ENCODE measurements at regions not wholly inside any gene's neighbourhood (a gene's known extent, or its start where the extent isn't known, plus 50 kb on each side); places are given as distances from the start of the nearest gene placed in this dataset.

DNA sequence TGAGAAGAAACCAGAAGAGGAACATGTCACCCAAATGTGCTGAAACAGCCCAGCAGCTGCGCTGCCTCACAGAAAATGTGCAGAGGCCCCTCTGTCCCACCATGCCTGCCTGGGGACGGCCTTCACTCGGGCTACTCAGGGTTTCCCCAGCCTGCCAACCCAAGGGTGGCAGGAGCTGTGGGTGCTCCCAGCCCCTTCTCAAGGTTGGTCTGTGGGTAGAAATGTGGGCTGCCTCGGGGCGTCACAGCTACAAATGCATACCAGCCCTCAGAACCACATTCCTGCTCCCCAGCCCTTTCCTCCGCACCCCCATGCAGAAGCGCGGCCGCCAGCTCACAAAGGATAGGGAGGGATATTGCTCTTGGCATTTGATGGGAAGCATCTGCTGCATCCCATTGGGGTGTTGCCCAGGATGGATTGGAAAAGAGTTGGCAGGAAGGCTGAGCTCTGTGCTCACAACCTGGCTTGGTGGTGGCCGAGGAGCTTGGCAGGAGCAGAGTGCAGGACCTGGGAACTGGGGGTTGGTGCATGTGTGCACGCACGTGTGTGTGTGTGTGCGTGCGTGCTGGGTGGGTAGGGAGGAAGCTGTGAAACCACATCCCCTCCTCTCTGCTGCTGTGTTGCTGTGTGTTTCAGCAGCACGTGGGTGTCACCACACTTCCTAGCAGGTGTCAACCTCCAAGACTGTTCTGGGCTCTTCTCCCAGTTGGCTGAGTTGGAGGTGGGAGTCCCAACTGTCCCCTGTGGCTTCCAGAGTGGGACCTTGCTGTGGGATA lies 304.4 kb downstream of the SEC14L1 start:
- H3K4me2 ChIP-seq (ENCODE audit: low read length) = no peak overlapping the region
- POLR2A ChIA-PET (ENCODE audit: unreplicated experiment) = no interaction called here
- H3K9me3 ChIP-seq (ENCODE audit: low read length) = no peaks in the 10 kb centered on the region
- peaks cover 7% of the 10 kb centered on the region; the same call in 1 of the 2 replicates for H3K36me3 ChIP-seq (ENCODE audit: low read depth, low read length)
- ATAC-seq (no peak), DNase-seq (no peak)
- no peaks in the 10 kb centered on the region for H3K27me3 ChIP-seq (ENCODE audit: low read length)
- BruUV-seq (replicated peaks) = no TSS peak
- intact Hi-C loops (cut with micrococcal nuclease) = no loop called here
- no peaks in the 10 kb centered on the region for H3F3A ChIP-seq (ENCODE audit: low read length, unreplicated experiment)
- TF ChIP-seq, protein P1, sequence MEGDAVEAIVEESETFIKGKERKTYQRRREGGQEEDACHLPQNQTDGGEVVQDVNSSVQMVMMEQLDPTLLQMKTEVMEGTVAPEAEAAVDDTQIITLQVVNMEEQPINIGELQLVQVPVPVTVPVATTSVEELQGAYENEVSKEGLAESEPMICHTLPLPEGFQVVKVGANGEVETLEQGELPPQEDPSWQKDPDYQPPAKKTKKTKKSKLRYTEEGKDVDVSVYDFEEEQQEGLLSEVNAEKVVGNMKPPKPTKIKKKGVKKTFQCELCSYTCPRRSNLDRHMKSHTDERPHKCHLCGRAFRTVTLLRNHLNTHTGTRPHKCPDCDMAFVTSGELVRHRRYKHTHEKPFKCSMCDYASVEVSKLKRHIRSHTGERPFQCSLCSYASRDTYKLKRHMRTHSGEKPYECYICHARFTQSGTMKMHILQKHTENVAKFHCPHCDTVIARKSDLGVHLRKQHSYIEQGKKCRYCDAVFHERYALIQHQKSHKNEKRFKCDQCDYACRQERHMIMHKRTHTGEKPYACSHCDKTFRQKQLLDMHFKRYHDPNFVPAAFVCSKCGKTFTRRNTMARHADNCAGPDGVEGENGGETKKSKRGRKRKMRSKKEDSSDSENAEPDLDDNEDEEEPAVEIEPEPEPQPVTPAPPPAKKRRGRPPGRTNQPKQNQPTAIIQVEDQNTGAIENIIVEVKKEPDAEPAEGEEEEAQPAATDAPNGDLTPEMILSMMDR (conservative IDR thresholded peaks at IDR 0.05; ENCODE audit: low read depth, low read length) = no peak
- TF ChIP-seq EZH2 (IDR thresholded peaks at IDR 0.05; ENCODE audit: low read length, unreplicated experiment) = no peak
- TF ChIP-seq EZH2phosphoT487 (IDR thresholded peaks at IDR 0.05; ENCODE audit: borderline replicate concordance, low read length) = no peak
- H3K9ac ChIP-seq (ENCODE audit: low read length) = no peak overlapping the region
- H3K4me3 ChIP-seq (ENCODE audit: low read length) = no peak overlapping the region
- H4K20me1 ChIP-seq (ENCODE audit: low read length) = peaks cover 19% of the 10 kb centered on the region; the same call in 1 of the 2 replicates
- H3K4me1 ChIP-seq (ENCODE audit: insufficient read depth, low read length) = peaks cover 12% of the 10 kb centered on the region
- H3K9me2 ChIP-seq (replicated peaks; ENCODE audit: low read length) = no peaks in the 10 kb centered on the region
- H2AFZ ChIP-seq (ENCODE audit: low read length) = no peak overlapping the region
- H3K27ac ChIP-seq (ENCODE audit: low read length) = no peak overlapping the region
- CTCF ChIA-PET = interaction anchor here (0.7 kb wide), 1 partner anchor 15 kb away, joined by 3 read pairs; no protein-coding TSS in a partner anchor
- peaks cover 56% of the 10 kb centered on the region for H3K79me2 ChIP-seq (ENCODE audit: low read length)

DNA sequence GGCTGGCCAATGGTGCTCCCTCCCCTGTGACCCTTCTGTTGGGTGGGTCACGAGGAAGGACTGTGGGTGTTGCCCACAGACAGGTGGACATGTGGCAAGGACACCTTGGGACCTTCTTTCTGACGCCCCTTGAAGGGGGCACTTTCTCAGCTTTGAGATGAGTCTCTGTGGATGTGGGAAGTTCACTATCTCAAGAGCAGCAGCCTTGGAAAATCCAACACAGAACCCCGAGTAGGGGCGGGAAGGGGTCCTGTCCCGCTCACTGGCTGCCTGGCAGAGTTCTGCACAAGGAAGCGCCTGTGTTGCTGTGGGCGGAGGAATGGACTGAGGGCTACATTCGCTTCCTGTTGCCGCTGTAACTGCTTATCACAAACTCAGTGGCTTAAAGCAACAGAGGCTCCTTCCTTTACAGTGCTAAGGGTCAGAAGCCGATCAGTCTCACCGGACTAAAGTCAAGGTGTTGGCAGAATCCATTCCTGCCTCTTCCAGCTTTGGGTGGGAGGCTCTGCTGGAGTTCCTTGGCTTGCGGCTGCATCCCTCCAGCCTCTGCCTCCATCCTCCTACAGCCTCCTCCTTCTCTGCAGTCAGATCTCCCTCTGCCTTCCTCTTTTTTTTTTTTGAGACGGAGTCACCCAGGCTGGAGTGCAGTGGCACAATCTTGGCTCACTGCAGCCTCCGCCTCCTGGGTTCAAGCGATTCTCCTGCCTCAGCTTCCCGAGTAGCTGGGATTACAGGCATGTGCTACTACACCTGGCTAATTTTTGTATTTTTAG lies 305.2 kb downstream of the SEC14L1 start:
- H3K27me3 ChIP-seq (ENCODE audit: low read length) = no peaks in the 10 kb centered on the region
- BruUV-seq (replicated peaks) = no TSS peak
- peaks cover 25% of the 10 kb centered on the region; the same call in 1 of the 2 replicates for H4K20me1 ChIP-seq (ENCODE audit: low read length)
- peaks cover 7% of the 10 kb centered on the region; the same call in 1 of the 2 replicates for H3K36me3 ChIP-seq (ENCODE audit: low read depth, low read length)
- no peak overlapping the region for H3K9ac ChIP-seq (ENCODE audit: low read length)
- H3K4me3 ChIP-seq (ENCODE audit: low read length) = no peak overlapping the region
- ATAC-seq (no peak), DNase-seq (no peak)
- H3K9me2 ChIP-seq (replicated peaks; ENCODE audit: low read length) = no peaks in the 10 kb centered on the region
- ChIA-PET CTCF (no interaction called here), POLR2A (ENCODE audit: unreplicated experiment) (interaction anchor here (0.7 kb wide), 1 partner anchor 13 kb away, joined by 5 read pairs; no protein-coding TSS in a partner anchor)
- no peak overlapping the region for H3K4me2 ChIP-seq (ENCODE audit: low read length)
- peaks cover 63% of the 10 kb centered on the region for H3K79me2 ChIP-seq (ENCODE audit: low read length)
- H2AFZ ChIP-seq (ENCODE audit: low read length) = no peak overlapping the region
- TF ChIP-seq, protein P1 (conservative IDR thresholded peaks at IDR 0.05; ENCODE audit: low read depth, low read length) = no peak
- no peak for TF ChIP-seq EZH2 (IDR thresholded peaks at IDR 0.05; ENCODE audit: low read length, unreplicated experiment)
- TF ChIP-seq EZH2phosphoT487 (IDR thresholded peaks at IDR 0.05; ENCODE audit: borderline replicate concordance, low read length) = no peak
- peaks cover 19% of the 10 kb centered on the region for H3K4me1 ChIP-seq (ENCODE audit: insufficient read depth, low read length)
- intact Hi-C loops (cut with micrococcal nuclease) = no loop called here
- H3K9me3 ChIP-seq (ENCODE audit: low read length) = no peaks in the 10 kb centered on the region
- H3F3A ChIP-seq (ENCODE audit: low read length, unreplicated experiment) = no peaks in the 10 kb centered on the region
- H3K27ac ChIP-seq (ENCODE audit: low read length) = no peak overlapping the region

All from PC-3 (cell line).